Naive thymus-derived CD4-positive, alpha-beta T cell (primary cell): ENCODE measurements at regions not wholly inside any gene's neighbourhood (a gene's known extent, or its start where the extent isn't known, plus 50 kb on each side); places are given as distances from the start of the nearest gene placed in this dataset.

Source experiments
- ATAC-seq: fragments of 150-1000 bp; cut with Tn5 transposase; 2 replicates; pipeline ENCODE4 v1.10.0; 2021; ENCODE audit warnings: mild to moderate bottlenecking, moderate library complexity
- CTCF ChIA-PET: fragments of 350-600 bp; sonication (Branson Sonifier 250); formaldehyde crosslinking; loops from one replicate; lab custom pipeline; 2021; ENCODE audit warnings: antibody characterized with exemption; lab: Charles Lee
- POLR2A ChIA-PET: fragments of 350-600 bp; sonication (Branson Sonifier 250); formaldehyde crosslinking; loops from one replicate; lab custom pipeline; 2021; ENCODE audit warnings: antibody characterized with exemption, inconsistent platforms; lab: Charles Lee
- DNase-seq, 9 donors: peaks; one replicate each; pipeline versions ENCODE4 v3.0.0 to v3.0.0-alpha.2; 2020 to 2022; ENCODE audit warnings: mixed read lengths in 1 of 9
- H3K27ac ChIP-seq: one replicate; pipeline ENCODE4 v1.7.0; 2013; ENCODE audit warnings: mild to moderate bottlenecking, low read depth, low read length, moderate library complexity
- H3K27me3 ChIP-seq, 2 donors: one replicate each; pipeline ENCODE4 v1.7.0; 2013; ENCODE audit warnings: low read length in 2 of 2, mild to moderate bottlenecking in 2 of 2, moderate library complexity in 2 of 2; ENCODE audit not compliant: control insufficient read depth in 2 of 2, insufficient read depth in 2 of 2
- H3K36me3 ChIP-seq, 3 experiments: 1 replicate in 2 of 3; 2 replicates in 1 of 3; pipeline ENCODE4 v1.7.0; 2013; ENCODE audit warnings: low read length in 3 of 3, mild to moderate bottlenecking in 3 of 3, moderate library complexity in 1 of 3; ENCODE audit not compliant: insufficient read depth in 3 of 3, control insufficient read depth in 2 of 3
- H3K4me1 ChIP-seq, 2 donors: one replicate each; pipeline ENCODE4 v1.7.0; 2013; ENCODE audit warnings: low read length in 2 of 2, mild to moderate bottlenecking in 2 of 2, moderate library complexity in 1 of 2; ENCODE audit not compliant: control insufficient read depth in 2 of 2, insufficient read depth in 2 of 2
- H3K4me3 ChIP-seq: 2 replicates; pipeline ENCODE4 v1.7.0; 2013; ENCODE audit warnings: mild to moderate bottlenecking, low read length
- H3K9me3 ChIP-seq, 3 experiments: 1 replicate in 2 of 3; 2 replicates in 1 of 3; pipeline ENCODE4 v1.7.0; 2013; ENCODE audit warnings: low read length in 3 of 3; ENCODE audit not compliant: control insufficient read depth in 2 of 3
- H3K27ac Mint-ChIP-seq, 9 donors: one replicate each; pipeline ENCODE4 v1.8.0; 2020 to 2022; ENCODE audit warnings: mixed read lengths in 9 of 9, mild to moderate bottlenecking in 8 of 9, moderate library complexity in 5 of 9, inconsistent platforms in 2 of 9
- H3K27me3 Mint-ChIP-seq, 5 donors: one replicate each; pipeline ENCODE4 v1.8.0; 2021 to 2022; ENCODE audit warnings: mixed read lengths in 5 of 5, mild to moderate bottlenecking in 1 of 5
- H3K36me3 Mint-ChIP-seq, 5 donors: one replicate each; pipeline ENCODE4 v1.8.0; 2020 to 2022; ENCODE audit warnings: mixed read lengths in 5 of 5, mild to moderate bottlenecking in 3 of 5, inconsistent platforms in 1 of 5
- H3K4me1 Mint-ChIP-seq, 7 donors: one replicate each; pipeline ENCODE4 v1.8.0; 2020 to 2022; ENCODE audit warnings: mixed read lengths in 7 of 7, mild to moderate bottlenecking in 3 of 7, inconsistent platforms in 1 of 7
- H3K4me3 Mint-ChIP-seq, 10 donors: one replicate each; pipeline ENCODE4 v1.8.0; 2020 to 2022; ENCODE audit warnings: mild to moderate bottlenecking in 10 of 10, mixed read lengths in 10 of 10, moderate library complexity in 6 of 10, inconsistent platforms in 2 of 10
- H3K9me3 Mint-ChIP-seq, 11 donors: one replicate each; pipeline ENCODE4 v1.8.0; 2020 to 2022; ENCODE audit warnings: mixed read lengths in 11 of 11, mild to moderate bottlenecking in 4 of 11, inconsistent platforms in 1 of 11, moderate library complexity in 1 of 11
- intact Hi-C, 2 donors: fragments of 100-400 bp; cut with micrococcal nuclease; formaldehyde crosslinking; loops; one replicate each; pipeline ENCODE4 v1.15.1; 2023

- H3K9me3 Mint-ChIP-seq, result peaks cover 0 to 6% (median 0%) of the 10 kb centered on the region in 11 donors
- Histone ChIP-seq H3K36me3 (no peaks in the 10 kb centered on the region), H3K4me3 (no peak overlapping the region), H3K27me3 (no peaks in the 10 kb centered on the region), H3K9me3 (no peaks in the 10 kb centered on the region), H3K27ac (no peak overlapping the region), H3K4me1 (no peaks in the 10 kb centered on the region)
- no peaks in the 10 kb centered on the region for H3K4me1 Mint-ChIP-seq
- H3K27me3 Mint-ChIP-seq, result peaks cover 0 to 8% (median 0%) of the 10 kb centered on the region in 5 donors
- no peak for ATAC-seq
- intact Hi-C loops, result no loop called here
- POLR2A ChIA-PET, result no interaction called here
- H3K27ac Mint-ChIP-seq, result no peak overlapping the region
- no peak for DNase-seq
- no peaks in the 10 kb centered on the region for H3K36me3 Mint-ChIP-seq
- no peak overlapping the region for H3K4me3 Mint-ChIP-seq
- CTCF ChIA-PET, result no interaction called here
Measured at GRCh38 chr4:162954976-162955375, 211.7 kb downstream of the NAF1 start.

GRCh38 chr4:162952232-162952631 lies 214.5 kb downstream of the NAF1 start:
- H3K27me3 Mint-ChIP-seq, result peaks cover 0 to 8% (median 0%) of the 10 kb centered on the region in 5 donors

DNA sequence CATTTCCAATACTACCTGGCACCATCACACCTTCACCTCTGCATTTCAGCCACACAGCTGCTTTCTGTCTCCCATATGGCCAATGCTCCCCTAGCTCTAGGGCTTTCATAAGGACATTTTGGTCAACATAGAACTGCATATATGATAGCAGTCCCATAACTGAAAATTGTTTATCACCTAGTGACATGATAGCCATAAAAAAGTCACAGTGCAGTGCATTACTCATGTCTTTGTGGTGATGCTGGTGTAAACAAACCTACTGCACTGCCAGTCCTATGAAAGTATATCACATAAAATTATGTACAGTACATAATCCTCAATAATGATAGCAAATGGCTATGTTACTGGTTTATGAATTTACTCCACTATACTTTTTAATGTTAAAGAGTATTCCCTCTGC lies 221.0 kb downstream of the NAF1 start:
- Mint-ChIP-seq H3K9me3 (peaks cover 0 to 2% (median 0%) of the 10 kb centered on the region in 11 donors), H3K4me1 (no peaks in the 10 kb centered on the region), H3K4me3 (no peak overlapping the region), H3K27ac (no peak overlapping the region), H3K27me3 (peaks cover 0 to 4% (median 0%) of the 10 kb centered on the region in 5 donors), H3K36me3 (no peaks in the 10 kb centered on the region)
- no peak overlapping the region for H3K4me3 ChIP-seq
- H3K4me1 ChIP-seq, result no peaks in the 10 kb centered on the region
- intact Hi-C loops, result no loop called here
- ChIA-PET CTCF (no interaction called here), POLR2A (no interaction called here)
- H3K27me3 ChIP-seq, result no peaks in the 10 kb centered on the region
- H3K27ac ChIP-seq, result no peak overlapping the region
- no peaks in the 10 kb centered on the region for H3K36me3 ChIP-seq
- DNase-seq (no peak), ATAC-seq (no peak)
- no peaks in the 10 kb centered on the region for H3K9me3 ChIP-seq

More at GRCh38 chr4:162952232-162952631, 214.5 kb downstream of the NAF1 start:
- intact Hi-C loops, result no loop called here
- no peak for ATAC-seq
- H3K36me3 Mint-ChIP-seq, result no peaks in the 10 kb centered on the region
- Histone ChIP-seq H3K4me3 (no peak overlapping the region), H3K9me3 (no peaks in the 10 kb centered on the region), H3K27ac (no peak overlapping the region), H3K27me3 (no peaks in the 10 kb centered on the region), H3K36me3 (no peaks in the 10 kb centered on the region), H3K4me1 (no peaks in the 10 kb centered on the region)
- H3K9me3 Mint-ChIP-seq, result peaks cover 0 to 6% (median 0%) of the 10 kb centered on the region in 11 donors
- no peaks in the 10 kb centered on the region for H3K4me1 Mint-ChIP-seq
- no peak for DNase-seq
- CTCF ChIA-PET, result no interaction called here
- H3K4me3 Mint-ChIP-seq, result no peak overlapping the region
- no peak overlapping the region for H3K27ac Mint-ChIP-seq
- POLR2A ChIA-PET, result no interaction called here

DNA sequence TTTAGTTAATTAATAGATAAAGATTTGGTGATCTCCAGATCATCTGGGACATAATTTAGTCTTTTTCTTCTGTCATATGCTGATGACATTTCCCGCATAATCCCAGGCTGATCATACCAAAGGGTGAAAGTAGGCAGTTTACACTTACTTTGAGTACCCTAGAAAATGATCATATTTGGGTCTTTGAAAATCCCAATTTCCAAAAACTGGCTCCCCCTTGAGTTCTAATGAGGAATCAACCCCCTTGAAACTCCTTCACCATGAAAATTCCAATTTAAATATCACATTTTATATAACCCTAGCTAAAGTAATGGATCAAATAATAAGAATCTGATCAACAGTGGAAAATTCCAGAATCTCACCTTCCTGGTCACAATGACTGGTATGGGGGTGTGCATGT lies 223.4 kb downstream of the NAF1 start:
- no peaks in the 10 kb centered on the region for H3K36me3 ChIP-seq
- Mint-ChIP-seq H3K9me3 (peaks cover 0 to 2% (median 0%) of the 10 kb centered on the region in 11 donors), H3K4me3 (no peak overlapping the region), H3K36me3 (no peaks in the 10 kb centered on the region), H3K27me3 (peaks cover 0 to 4% (median 0%) of the 10 kb centered on the region in 5 donors), H3K27ac (no peak overlapping the region), H3K4me1 (no peaks in the 10 kb centered on the region)
- H3K27me3 ChIP-seq, result no peaks in the 10 kb centered on the region
- ChIA-PET POLR2A (no interaction called here), CTCF (no interaction called here)
- no peak overlapping the region for H3K4me3 ChIP-seq
- H3K9me3 ChIP-seq, result no peaks in the 10 kb centered on the region
- no peak for DNase-seq
- H3K4me1 ChIP-seq, result no peaks in the 10 kb centered on the region
- no peak overlapping the region for H3K27ac ChIP-seq
- intact Hi-C loops, result no loop called here
- no peak for ATAC-seq

- Mint-ChIP-seq H3K27ac (peak overlapping the region in 1 of 9 donors; percentile 3), H3K27me3 (no peaks in the 10 kb centered on the region), H3K36me3 (no peaks in the 10 kb centered on the region), H3K4me1 (no peaks in the 10 kb centered on the region), H3K4me3 (no peak overlapping the region), H3K9me3 (no peaks in the 10 kb centered on the region)
- intact Hi-C loops, result no loop called here
- no peak for DNase-seq
- H3K36me3 ChIP-seq, result no peaks in the 10 kb centered on the region
- no peak overlapping the region for H3K27ac ChIP-seq
- ATAC-seq, result no peak
- no peaks in the 10 kb centered on the region for H3K4me1 ChIP-seq
- POLR2A ChIA-PET, result no interaction called here
- H3K27me3 ChIP-seq, result no peaks in the 10 kb centered on the region
- H3K9me3 ChIP-seq, result no peaks in the 10 kb centered on the region
- H3K4me3 ChIP-seq, result no peak overlapping the region
- CTCF ChIA-PET, result no interaction called here
Measured at GRCh38 chr4:162938738-162939485, 227.8 kb downstream of the NAF1 start.

DNA sequence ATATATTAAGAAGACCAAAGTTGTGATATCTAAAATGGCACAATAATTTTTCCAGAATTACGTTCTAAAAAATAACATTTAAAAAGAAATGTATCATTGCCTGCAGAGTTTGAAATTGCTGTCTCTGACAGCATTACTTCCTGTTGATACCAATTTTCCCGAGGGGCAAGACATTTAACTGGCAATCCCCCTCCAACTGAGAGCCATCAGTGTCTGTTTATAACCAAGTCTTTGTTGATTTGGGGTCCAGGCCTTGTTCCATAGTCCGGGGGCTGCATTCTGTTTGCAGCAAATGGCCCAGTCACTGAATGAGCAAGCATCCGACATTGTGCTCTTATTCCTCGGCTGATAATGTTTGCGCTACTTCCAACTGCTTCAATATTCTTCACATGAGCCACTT lies 231.5 kb downstream of the NAF1 start:
- no peak overlapping the region for H3K27ac ChIP-seq
- H3K27me3 Mint-ChIP-seq, result no peaks in the 10 kb centered on the region
- H3K27ac Mint-ChIP-seq, result no peak overlapping the region
- H3K4me1 ChIP-seq, result no peaks in the 10 kb centered on the region
- H3K4me3 Mint-ChIP-seq, result no peak overlapping the region
- DNase-seq, result no peak
- ChIA-PET CTCF (no interaction called here), POLR2A (no interaction called here)
- H3K27me3 ChIP-seq, result no peaks in the 10 kb centered on the region
- H3K4me1 Mint-ChIP-seq, result no peaks in the 10 kb centered on the region
- no peaks in the 10 kb centered on the region for H3K36me3 Mint-ChIP-seq
- H3K4me3 ChIP-seq, result no peak overlapping the region
- intact Hi-C loops, result no loop called here
- ATAC-seq, result no peak
- H3K36me3 ChIP-seq, result no peaks in the 10 kb centered on the region
- no peaks in the 10 kb centered on the region for H3K9me3 Mint-ChIP-seq
- no peaks in the 10 kb centered on the region for H3K9me3 ChIP-seq

GRCh38 chr4:162931286-162931685 lies 235.4 kb downstream of the NAF1 start:
- H3K4me1 ChIP-seq, result no peaks in the 10 kb centered on the region
- H3K27ac ChIP-seq, result no peak overlapping the region
- Mint-ChIP-seq H3K9me3 (peaks cover 0 to 9% (median 0%) of the 10 kb centered on the region in 11 donors), H3K4me1 (no peaks in the 10 kb centered on the region), H3K36me3 (no peaks in the 10 kb centered on the region), H3K27ac (no peak overlapping the region), H3K27me3 (no peaks in the 10 kb centered on the region), H3K4me3 (no peak overlapping the region)
- ATAC-seq, result no peak
- no peak overlapping the region for H3K4me3 ChIP-seq
- intact Hi-C loops, result no loop called here
- ChIA-PET CTCF (no interaction called here), POLR2A (no interaction called here)
- H3K9me3 ChIP-seq, result no peaks in the 10 kb centered on the region
- no peaks in the 10 kb centered on the region for H3K36me3 ChIP-seq
- no peak for DNase-seq
- H3K27me3 ChIP-seq, result no peaks in the 10 kb centered on the region
